SU-DHL-6 (cell line): ENCODE measurements at regions not wholly inside any gene's neighbourhood (a gene's known extent, or its start where the extent isn't known, plus 50 kb on each side); places are given as distances from the start of the nearest gene placed in this dataset.

Source experiments
- H2AFZ ChIP-seq: fragments of 200-600 bp; sonication (generic); 2 replicates; pipeline ENCODE4 v1.6.1; 2014; ENCODE audit warnings: low read depth, mild to moderate bottlenecking, moderate library complexity, mixed read lengths, antibody characterized with exemption, low read length; ENCODE audit not compliant: severe bottlenecking
- H3F3A ChIP-seq: fragments of 200-600 bp; shearing (Covaris generic); 2 replicates; pipeline ENCODE4 v1.6.0; 2016; ENCODE audit warnings: antibody characterized with exemption, mild to moderate bottlenecking; ENCODE audit not compliant: insufficient read depth
- H3K27ac ChIP-seq: fragments of 200-600 bp; sonication (generic); 2 replicates; pipeline ENCODE4 v1.5.1; 2016; ENCODE audit warnings: low read depth, mild to moderate bottlenecking, low read length, moderate library complexity, mixed read lengths
- H3K27me3 ChIP-seq: fragments of 200-600 bp; sonication (generic), shearing (Covaris generic); 2 replicates; pipeline ENCODE4 v1.6.0; 2014; ENCODE audit warnings: mild to moderate bottlenecking, low read length
- H3K36me3 ChIP-seq: fragments of 200-600 bp; sonication (generic); 2 replicates; pipeline ENCODE4 v1.6.1; 2014; ENCODE audit warnings: mild to moderate bottlenecking, low read length, mixed read lengths
- H3K4me2 ChIP-seq: fragments of 300-600, 200-600 bp; shearing (Covaris generic), sonication (generic); 2 replicates; pipeline ENCODE4 v1.6.0; 2014; ENCODE audit warnings: low read length, low read depth, mild to moderate bottlenecking; ENCODE audit not compliant: poor library complexity, severe bottlenecking
- H3K4me3 ChIP-seq: fragments of 200-600 bp; sonication (generic); 2 replicates; pipeline ENCODE4 v1.5.1; 2014; ENCODE audit warnings: antibody characterized with exemption, low read length, mild to moderate bottlenecking, mixed read lengths; ENCODE audit not compliant: insufficient read depth, poor library complexity, severe bottlenecking
- H3K79me2 ChIP-seq: fragments of 200-600 bp; sonication (generic); 2 replicates; pipeline ENCODE4 v1.6.1; 2014; ENCODE audit warnings: mild to moderate bottlenecking, low read length, moderate library complexity; ENCODE audit not compliant: insufficient read depth
- H3K9ac ChIP-seq: fragments of 200-600 bp; sonication (generic); 2 replicates; pipeline ENCODE4 v1.7.0; 2014; ENCODE audit warnings: mild to moderate bottlenecking, low read length
- H3K9me2 ChIP-seq: fragments of 200-600 bp; sonication (generic); replicated peaks from 2 replicates; pipeline ENCODE4 v1.6.1; 2014; ENCODE audit warnings: low read length; ENCODE audit not compliant: insufficient read depth
- H3K9me3 ChIP-seq: fragments of 200-600 bp; sonication (generic); 2 replicates; pipeline ENCODE4 v1.6.1; 2014; ENCODE audit warnings: low read length, mixed read lengths; ENCODE audit not compliant: insufficient read depth
- H4K20me1 ChIP-seq: fragments of 200-600 bp; sonication (generic); 2 replicates; pipeline ENCODE4 v1.6.1; 2014; ENCODE audit warnings: low read depth, mild to moderate bottlenecking, antibody characterized with exemption, low read length, moderate library complexity, mixed read lengths
- EZH2phosphoT487 ChIP-seq: fragments of 200-600 bp; sonication (generic), shearing (Covaris generic); conservative IDR thresholded peaks from 2 replicates; pipeline ENCODE4 v1.6.1; 2018; ENCODE audit warnings: mild to moderate bottlenecking, antibody characterized with exemption, low read length, moderate library complexity, mixed read lengths
- TF ChIP-seq, protein P1 (sequence below): fragments of 200-600 bp; sonication (generic); IDR thresholded peaks from one replicate; pipeline ENCODE4 v1.5.1; 2017; ENCODE audit warnings: antibody characterized with exemption, mild to moderate bottlenecking, low read length, moderate library complexity; ENCODE audit not compliant: insufficient read depth, poor library complexity, severe bottlenecking

DNA sequence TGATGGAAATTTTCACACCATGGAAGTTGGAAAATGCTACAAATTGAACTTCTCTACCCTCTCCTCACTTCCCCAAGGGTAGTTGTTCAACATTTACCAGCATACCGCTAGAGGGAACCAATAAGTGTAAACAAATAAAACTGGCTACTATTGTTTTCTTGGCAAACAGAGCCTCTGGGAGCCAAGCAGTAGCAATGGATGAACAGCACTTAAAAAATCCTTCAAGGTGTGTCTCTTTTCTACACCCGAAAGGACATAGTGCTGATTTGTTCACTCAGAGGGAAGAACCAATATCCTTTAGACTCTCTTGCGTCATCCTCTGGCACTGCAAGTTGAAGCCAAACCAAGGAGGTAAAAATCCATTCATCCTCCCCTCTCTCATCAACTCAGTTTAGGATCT, 161.5 kb downstream of the TBX15 start:
- H3K36me3 ChIP-seq = no peaks in the 10 kb centered on the region
- no peaks in the 10 kb centered on the region for H3K9me3 ChIP-seq
- H3K27me3 ChIP-seq = no peaks in the 10 kb centered on the region
- H3K27ac ChIP-seq = no peak overlapping the region
- H4K20me1 ChIP-seq = no peaks in the 10 kb centered on the region
- H2AFZ ChIP-seq = no peak overlapping the region
- no peaks in the 10 kb centered on the region for H3F3A ChIP-seq
- no peak overlapping the region for H3K9ac ChIP-seq
- H3K4me3 ChIP-seq = no peak overlapping the region
- no peaks in the 10 kb centered on the region for H3K9me2 ChIP-seq
- no peaks in the 10 kb centered on the region for H3K79me2 ChIP-seq
- H3K4me2 ChIP-seq = no peak overlapping the region
- TF ChIP-seq, protein P1, sequence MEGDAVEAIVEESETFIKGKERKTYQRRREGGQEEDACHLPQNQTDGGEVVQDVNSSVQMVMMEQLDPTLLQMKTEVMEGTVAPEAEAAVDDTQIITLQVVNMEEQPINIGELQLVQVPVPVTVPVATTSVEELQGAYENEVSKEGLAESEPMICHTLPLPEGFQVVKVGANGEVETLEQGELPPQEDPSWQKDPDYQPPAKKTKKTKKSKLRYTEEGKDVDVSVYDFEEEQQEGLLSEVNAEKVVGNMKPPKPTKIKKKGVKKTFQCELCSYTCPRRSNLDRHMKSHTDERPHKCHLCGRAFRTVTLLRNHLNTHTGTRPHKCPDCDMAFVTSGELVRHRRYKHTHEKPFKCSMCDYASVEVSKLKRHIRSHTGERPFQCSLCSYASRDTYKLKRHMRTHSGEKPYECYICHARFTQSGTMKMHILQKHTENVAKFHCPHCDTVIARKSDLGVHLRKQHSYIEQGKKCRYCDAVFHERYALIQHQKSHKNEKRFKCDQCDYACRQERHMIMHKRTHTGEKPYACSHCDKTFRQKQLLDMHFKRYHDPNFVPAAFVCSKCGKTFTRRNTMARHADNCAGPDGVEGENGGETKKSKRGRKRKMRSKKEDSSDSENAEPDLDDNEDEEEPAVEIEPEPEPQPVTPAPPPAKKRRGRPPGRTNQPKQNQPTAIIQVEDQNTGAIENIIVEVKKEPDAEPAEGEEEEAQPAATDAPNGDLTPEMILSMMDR = no peak
- TF ChIP-seq EZH2phosphoT487 = no peak

DNA sequence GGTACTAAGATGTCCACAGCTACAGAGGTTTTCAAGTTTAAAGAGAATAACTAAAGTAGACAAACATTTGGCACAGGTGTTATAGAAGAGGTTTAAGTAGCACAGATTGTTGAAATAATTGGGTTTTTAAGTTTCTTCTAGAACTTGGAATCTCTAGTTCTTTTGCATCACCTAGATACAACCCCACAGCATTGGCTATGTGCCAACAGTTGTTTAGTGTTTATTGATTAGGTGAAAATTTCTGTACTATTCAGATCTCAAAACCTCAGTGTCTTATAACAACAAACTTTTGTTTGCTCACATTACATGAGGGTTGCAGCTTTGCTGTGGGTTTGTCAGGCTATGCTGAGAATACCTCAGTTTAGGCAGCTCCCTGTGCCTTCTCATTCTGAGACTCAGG, 162.5 kb downstream of the TBX15 start:
- no peaks in the 10 kb centered on the region for H3K36me3 ChIP-seq
- H3K79me2 ChIP-seq = no peaks in the 10 kb centered on the region
- H3K27me3 ChIP-seq = no peaks in the 10 kb centered on the region
- no peaks in the 10 kb centered on the region for H4K20me1 ChIP-seq
- H3K4me2 ChIP-seq = no peak overlapping the region
- no peak overlapping the region for H2AFZ ChIP-seq
- H3K27ac ChIP-seq = no peak overlapping the region
- no peaks in the 10 kb centered on the region for H3K9me3 ChIP-seq
- no peaks in the 10 kb centered on the region for H3K9me2 ChIP-seq
- no peak for TF ChIP-seq EZH2phosphoT487
- TF ChIP-seq, protein P1 = no peak
- H3K4me3 ChIP-seq = no peak overlapping the region
- H3K9ac ChIP-seq = no peak overlapping the region
- H3F3A ChIP-seq = no peaks in the 10 kb centered on the region

DNA sequence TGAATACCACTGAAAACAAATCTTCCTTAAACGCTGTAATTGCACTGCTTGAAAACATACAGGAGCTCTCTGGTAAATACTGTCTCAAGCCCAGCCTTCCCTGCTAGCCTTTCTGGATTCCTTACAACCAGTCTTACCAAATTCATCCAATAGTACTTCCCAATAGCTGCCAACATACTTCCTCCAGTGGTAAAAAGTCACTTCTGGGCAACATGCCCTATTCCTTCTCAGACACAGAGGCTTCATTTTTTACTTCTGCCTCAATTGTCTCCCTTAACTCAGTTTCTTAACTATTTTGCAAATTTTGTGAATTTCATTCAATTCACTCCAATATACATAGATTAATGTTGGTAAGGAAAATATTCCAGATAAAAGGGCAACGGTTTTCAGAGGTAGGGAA, 166.3 kb downstream of the TBX15 start:
- Histone ChIP-seq H3K79me2 (no peaks in the 10 kb centered on the region), H3F3A (no peaks in the 10 kb centered on the region), H2AFZ (no peak overlapping the region), H3K36me3 (no peaks in the 10 kb centered on the region), H3K9me3 (no peaks in the 10 kb centered on the region), H3K4me3 (no peak overlapping the region), H4K20me1 (no peaks in the 10 kb centered on the region), H3K27me3 (no peaks in the 10 kb centered on the region), H3K9ac (no peak overlapping the region), H3K27ac (no peak overlapping the region), H3K9me2 (no peaks in the 10 kb centered on the region), H3K4me2 (no peak overlapping the region)
- TF ChIP-seq, protein P1 = no peak
- TF ChIP-seq EZH2phosphoT487 = no peak
